K562 (cell line): ENCODE measurements at regions not wholly inside any gene's neighbourhood (a gene's known extent, or its start where the extent isn't known, plus 50 kb on each side); places are given as distances from the start of the nearest gene placed in this dataset.

ENCODE experiments used
- ATAC-seq: fragments of 200-7000 bp; cut with Tn5 transposase; 3 replicates; pipeline ENCODE4 v1.9.1; 2020; ENCODE audit warnings: moderate library complexity
- BruUV-seq: library from RNA; stranded (reverse); fragments of 400-500 nt; replicated peaks from 2 replicates; lab custom pipeline; 2021; lab: Mats Ljungman, UMichigan
- CTCF ChIA-PET: fragments of 300-600 bp; formaldehyde crosslinking; extraction: SDS; loops from one replicate; lab custom pipeline; 2021; ENCODE audit warnings: low intra/inter-chr PET ratio; lab: Yijun Ruan, JAX
- POLR2A ChIA-PET: fragments of 300-600, 350-650 bp; sonication (Branson Sonifier 250); formaldehyde crosslinking; extraction: SDS; loops from one replicate; lab custom pipeline; 2021; ENCODE audit warnings: antibody characterized with exemption, inconsistent platforms; lab: Yijun Ruan, JAX
- DNase-seq, 4 experiments: peaks; one replicate each; pipeline versions ENCODE4 v3.0.0 to v3.0.0-alpha.2; 2011 to 2018; ENCODE audit warnings: low spot score in 3 of 4, mixed read lengths in 3 of 4; ENCODE audit errors: extremely low read depth in 1 of 4
- FAIRE-seq: peaks from 2 replicates; lab custom pipeline; 2011; peaks lifted over from hg19 to GRCh38; lab: Jason Lieb, UNC
- H2AFZ ChIP-seq: 2 replicates; pipeline ENCODE4 v1.6.0; 2011; ENCODE audit warnings: low read depth, low read length, control low read depth, inconsistent platforms
- H3K27ac ChIP-seq: fragments of 200-600 bp; 3 replicates; pipeline ENCODE4 v1.8.0; 2011; ENCODE audit warnings: low read depth, mild to moderate bottlenecking, control low read depth, inconsistent platforms, low read length, moderate library complexity, mixed read lengths; ENCODE audit errors: extremely low read depth
- H3K27me3 ChIP-seq, 2 experiments: fragments of 300-600 bp in 1 of 2; 2 replicates in 1 of 2; 3 replicates in 1 of 2; pipeline versions ENCODE4 v1.6.0 to v1.8.0; 2011; ENCODE audit warnings: inconsistent platforms in 2 of 2, low read length in 2 of 2, mild to moderate bottlenecking in 1 of 2, mixed read lengths in 1 of 2, moderate library complexity in 1 of 2; ENCODE audit not compliant: control insufficient read depth in 2 of 2, insufficient read depth in 2 of 2
- H3K36me3 ChIP-seq: fragments of 300-600 bp; 3 replicates; pipeline ENCODE4 v1.8.0; 2011; ENCODE audit warnings: mild to moderate bottlenecking, low read length, inconsistent platforms; ENCODE audit not compliant: control insufficient read depth, insufficient read depth
- H3K4me1 ChIP-seq, 2 experiments: fragments of 200-600 bp in 1 of 2; replicated peaks in 1 of 2; 2 replicates in 1 of 2; 3 replicates in 1 of 2; pipeline versions ENCODE4 v1.5.1 to v1.8.0; 2011; ENCODE audit warnings: inconsistent platforms in 2 of 2, low read length in 2 of 2, mild to moderate bottlenecking in 1 of 2, mixed read lengths in 1 of 2, moderate library complexity in 1 of 2; ENCODE audit not compliant: control insufficient read depth in 2 of 2, insufficient read depth in 2 of 2
- H3K4me2 ChIP-seq: 2 replicates; pipeline ENCODE4 v1.6.1; 2011; ENCODE audit warnings: low read length, control low read depth, inconsistent platforms, mixed read lengths; ENCODE audit not compliant: insufficient read depth
- H3K4me3 ChIP-seq: fragments of 200-600 bp; sonication (generic), shearing (Covaris generic); 2 replicates; pipeline ENCODE4 v1.5.1; 2016; ENCODE audit warnings: control low read depth, inconsistent platforms
- H3K79me2 ChIP-seq: fragments of 200-600 bp; 3 replicates; pipeline ENCODE4 v1.8.0; 2011; ENCODE audit warnings: low read length, inconsistent platforms; ENCODE audit not compliant: control insufficient read depth, insufficient read depth
- H3K9ac ChIP-seq, 2 experiments: 2 replicates each; pipeline versions ENCODE4 v1.6.0 to v1.6.1; 2011; ENCODE audit warnings: low read depth in 2 of 2, low read length in 2 of 2, control low read depth in 1 of 2, inconsistent platforms in 1 of 2, mild to moderate bottlenecking in 1 of 2, mixed read lengths in 1 of 2; ENCODE audit not compliant: insufficient read depth in 1 of 2
- H3K9me1 ChIP-seq: one replicate; pipeline ENCODE4 v1.6.0; 2011; ENCODE audit warnings: inconsistent platforms, mild to moderate bottlenecking, low read length, moderate library complexity; ENCODE audit not compliant: control insufficient read depth, insufficient read depth
- H3K9me3 ChIP-seq: replicated peaks from 2 replicates; pipeline ENCODE4 v1.5.1; 2011; ENCODE audit warnings: low read depth, low read length, inconsistent platforms; ENCODE audit not compliant: control insufficient read depth, insufficient read depth
- H4K20me1 ChIP-seq: replicated peaks from 2 replicates; pipeline ENCODE4 v1.6.1; 2011; ENCODE audit warnings: low read length, inconsistent platforms, mixed read lengths; ENCODE audit not compliant: control insufficient read depth, insufficient read depth
- RAD21 ChIP-seq, 2 experiments: fragments of 250-450 bp in 1 of 2; fragments of 450-650 bp in 1 of 2; sonication (Bioruptor Pico) in 1 of 2; formaldehyde crosslinking in 1 of 2; IDR thresholded peaks in 1 of 2; conservative IDR thresholded peaks in 1 of 2; 2 replicates each; pipeline versions ENCODE4 v1.4.0 to v1.8.0; 2020 to 2022; ENCODE audit warnings: mild to moderate bottlenecking in 2 of 2, moderate library complexity in 1 of 2
- SMC3 ChIP-seq: conservative IDR thresholded peaks from 2 replicates; pipeline ENCODE4 v1.6.1; 2011; ENCODE audit warnings: low read depth, low read length, improper control_type of control experiment; ENCODE audit not compliant: insufficient read depth
- STAG1 ChIP-seq: sonication (generic); formaldehyde crosslinking; IDR thresholded peaks from 2 replicates; pipeline ENCODE4 v1.5.0; 2020; ENCODE audit warnings: missing genetic modification reagents, borderline replicate concordance
- ZEB2 ChIP-seq: fragments of 450-650 bp; IDR thresholded peaks from 2 replicates; pipeline ENCODE4 v1.6.1; 2016
- WGBS: fragments of 100-300 bp; shearing (Covaris generic); methylation state at CpG from one replicate; pipeline ENCODE4 v1.1.6; 2016; ENCODE audit warnings: low coverage, mixed read lengths; ENCODE audit not compliant: insufficient coverage; ENCODE audit errors: missing lambda C conversion rate; 5-methylcytosine and 5-hydroxymethylcytosine counted together
- in situ Hi-C: fragments of 300-500 bp; cut with MboI; formaldehyde crosslinking; loops from 4 replicates; pipeline ENCODE4 v1.15.0; 2018; ENCODE audit warnings: inconsistent platforms, mixed read lengths
- intact Hi-C: fragments of 100-400 bp; cut with micrococcal nuclease; formaldehyde crosslinking; loops from 2 replicates; pipeline ENCODE4 v1.14.2; 2022
- TF ChIP-seq, protein P1 (sequence below): fragments of 450-650 bp; conservative IDR thresholded peaks from 2 replicates; pipeline ENCODE4 v1.6.1; 2016; ENCODE audit warnings: missing genetic modification characterization, low read depth, mild to moderate bottlenecking, control low read depth, missing compliant biosample characterization
- TF ChIP-seq, protein P2 (sequence below), 2 experiments: fragments of 450-650 bp; formaldehyde crosslinking in 1 of 2; IDR thresholded peaks; 2 replicates each; pipeline versions ENCODE4 v1.4.0 to v1.6.1; 2014 to 2020; ENCODE audit warnings: mild to moderate bottlenecking in 2 of 2, borderline replicate concordance in 1 of 2, low read depth in 1 of 2
- TF ChIP-seq, protein P3 (sequence below), 3 experiments: IDR thresholded peaks in 2 of 3; conservative IDR thresholded peaks in 1 of 3; 2 replicates each; pipeline ENCODE4 v1.5.1; 2011 to 2012; ENCODE audit warnings: low read length in 3 of 3, mild to moderate bottlenecking in 3 of 3, control low read depth in 2 of 3, improper control_type of control experiment in 1 of 3, inconsistent platforms in 1 of 3, low read depth in 1 of 3, mixed read lengths in 1 of 3, moderate library complexity in 1 of 3; ENCODE audit not compliant: insufficient read depth in 2 of 3

DNA sequence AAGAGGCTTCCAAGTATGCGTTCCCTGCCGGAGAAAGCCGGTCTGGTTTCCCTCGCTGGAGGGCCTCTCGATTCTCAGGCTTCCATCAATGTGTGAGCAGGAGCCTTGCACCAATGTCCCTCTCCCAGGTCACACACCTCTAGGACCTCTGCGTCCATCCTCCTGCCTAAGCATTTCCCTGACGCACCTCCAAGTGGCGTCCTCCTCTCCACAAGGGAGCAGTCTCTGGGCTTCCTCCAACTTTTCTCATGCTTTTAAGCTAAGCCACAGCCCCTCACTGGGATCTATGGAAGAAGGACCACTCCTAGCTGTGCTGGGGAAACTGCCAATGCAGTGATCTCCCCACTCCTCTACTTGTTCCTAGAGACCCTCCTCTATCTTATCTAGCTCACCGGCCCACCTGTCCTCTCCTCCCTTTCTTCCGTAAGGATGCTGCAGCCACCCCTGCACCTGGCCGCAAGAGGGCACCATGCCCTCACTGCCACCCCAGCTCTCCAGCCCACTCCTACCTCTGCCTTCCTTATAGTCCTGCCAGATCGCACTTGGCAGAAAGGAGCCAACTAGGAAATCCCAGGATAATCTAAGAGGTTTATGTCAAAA is 258.7 kb downstream of the LRFN2 start:
- intact Hi-C loops = loop anchor here (5.0 kb wide), 1 partner anchor 699 kb away; no protein-coding TSS in a partner anchor
- CTCF ChIA-PET = no interaction called here
- no peak overlapping the region for H3K4me2 ChIP-seq
- no peaks in the 10 kb centered on the region for H4K20me1 ChIP-seq
- peaks cover 0 to 6% of the 10 kb centered on the region in 2 experiments; a peak in 1 of 5 replicates for H3K27me3 ChIP-seq
- H3K4me3 ChIP-seq = no peak overlapping the region
- POLR2A ChIA-PET = no interaction called here
- no peaks in the 10 kb centered on the region for H3K9me1 ChIP-seq
- no peak overlapping the region for H3K27ac ChIP-seq
- FAIRE-seq = no peak
- peak; percentile 81 for ATAC-seq
- no TSS peak for BruUV-seq
- H3K9ac ChIP-seq = no peak overlapping the region
- no peak overlapping the region for H2AFZ ChIP-seq
- no peaks in the 10 kb centered on the region for H3K36me3 ChIP-seq
- H3K4me1 ChIP-seq = no peaks in the 10 kb centered on the region
- WGBS = under 1% methylated on average over 10 of the region's 12 CpGs
- in situ Hi-C loops = no loop called here
- peak; percentile 15 to 62 (median 49) for DNase-seq
- no peaks in the 10 kb centered on the region for H3K79me2 ChIP-seq
- no peaks in the 10 kb centered on the region for H3K9me3 ChIP-seq
- TF ChIP-seq STAG1 (CRISPR knock-in tag) (peak; percentile 12; the same call in 1 of the 2 replicates), ZEB2 (peak; percentile 85), RAD21 (CRISPR knock-in tag; conservative IDR thresholded peaks at IDR 0.05 in 1 of 2, IDR thresholded peaks at IDR 0.05 in 1 of 2) (peak; percentile 30 to 60), SMC3 (peak; percentile 22; the same call in 1 of the 2 replicates)
- TF ChIP-seq, protein P1, sequence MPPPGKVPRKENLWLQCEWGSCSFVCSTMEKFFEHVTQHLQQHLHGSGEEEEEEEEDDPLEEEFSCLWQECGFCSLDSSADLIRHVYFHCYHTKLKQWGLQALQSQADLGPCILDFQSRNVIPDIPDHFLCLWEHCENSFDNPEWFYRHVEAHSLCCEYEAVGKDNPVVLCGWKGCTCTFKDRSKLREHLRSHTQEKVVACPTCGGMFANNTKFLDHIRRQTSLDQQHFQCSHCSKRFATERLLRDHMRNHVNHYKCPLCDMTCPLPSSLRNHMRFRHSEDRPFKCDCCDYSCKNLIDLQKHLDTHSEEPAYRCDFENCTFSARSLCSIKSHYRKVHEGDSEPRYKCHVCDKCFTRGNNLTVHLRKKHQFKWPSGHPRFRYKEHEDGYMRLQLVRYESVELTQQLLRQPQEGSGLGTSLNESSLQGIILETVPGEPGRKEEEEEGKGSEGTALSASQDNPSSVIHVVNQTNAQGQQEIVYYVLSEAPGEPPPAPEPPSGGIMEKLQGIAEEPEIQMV (tag) = no peak
- TF ChIP-seq, protein P2, sequence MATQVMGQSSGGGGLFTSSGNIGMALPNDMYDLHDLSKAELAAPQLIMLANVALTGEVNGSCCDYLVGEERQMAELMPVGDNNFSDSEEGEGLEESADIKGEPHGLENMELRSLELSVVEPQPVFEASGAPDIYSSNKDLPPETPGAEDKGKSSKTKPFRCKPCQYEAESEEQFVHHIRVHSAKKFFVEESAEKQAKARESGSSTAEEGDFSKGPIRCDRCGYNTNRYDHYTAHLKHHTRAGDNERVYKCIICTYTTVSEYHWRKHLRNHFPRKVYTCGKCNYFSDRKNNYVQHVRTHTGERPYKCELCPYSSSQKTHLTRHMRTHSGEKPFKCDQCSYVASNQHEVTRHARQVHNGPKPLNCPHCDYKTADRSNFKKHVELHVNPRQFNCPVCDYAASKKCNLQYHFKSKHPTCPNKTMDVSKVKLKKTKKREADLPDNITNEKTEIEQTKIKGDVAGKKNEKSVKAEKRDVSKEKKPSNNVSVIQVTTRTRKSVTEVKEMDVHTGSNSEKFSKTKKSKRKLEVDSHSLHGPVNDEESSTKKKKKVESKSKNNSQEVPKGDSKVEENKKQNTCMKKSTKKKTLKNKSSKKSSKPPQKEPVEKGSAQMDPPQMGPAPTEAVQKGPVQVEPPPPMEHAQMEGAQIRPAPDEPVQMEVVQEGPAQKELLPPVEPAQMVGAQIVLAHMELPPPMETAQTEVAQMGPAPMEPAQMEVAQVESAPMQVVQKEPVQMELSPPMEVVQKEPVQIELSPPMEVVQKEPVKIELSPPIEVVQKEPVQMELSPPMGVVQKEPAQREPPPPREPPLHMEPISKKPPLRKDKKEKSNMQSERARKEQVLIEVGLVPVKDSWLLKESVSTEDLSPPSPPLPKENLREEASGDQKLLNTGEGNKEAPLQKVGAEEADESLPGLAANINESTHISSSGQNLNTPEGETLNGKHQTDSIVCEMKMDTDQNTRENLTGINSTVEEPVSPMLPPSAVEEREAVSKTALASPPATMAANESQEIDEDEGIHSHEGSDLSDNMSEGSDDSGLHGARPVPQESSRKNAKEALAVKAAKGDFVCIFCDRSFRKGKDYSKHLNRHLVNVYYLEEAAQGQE (IDR thresholded peaks at IDR 0.05; ENCODE audit: borderline replicate concordance) = peak; percentile 19; the same call in 1 of the 2 replicates
- TF ChIP-seq, protein P2 (CRISPR knock-in tag; IDR thresholded peaks at IDR 0.05; ENCODE audit: low read depth) = no peak
- TF ChIP-seq, protein P3, sequence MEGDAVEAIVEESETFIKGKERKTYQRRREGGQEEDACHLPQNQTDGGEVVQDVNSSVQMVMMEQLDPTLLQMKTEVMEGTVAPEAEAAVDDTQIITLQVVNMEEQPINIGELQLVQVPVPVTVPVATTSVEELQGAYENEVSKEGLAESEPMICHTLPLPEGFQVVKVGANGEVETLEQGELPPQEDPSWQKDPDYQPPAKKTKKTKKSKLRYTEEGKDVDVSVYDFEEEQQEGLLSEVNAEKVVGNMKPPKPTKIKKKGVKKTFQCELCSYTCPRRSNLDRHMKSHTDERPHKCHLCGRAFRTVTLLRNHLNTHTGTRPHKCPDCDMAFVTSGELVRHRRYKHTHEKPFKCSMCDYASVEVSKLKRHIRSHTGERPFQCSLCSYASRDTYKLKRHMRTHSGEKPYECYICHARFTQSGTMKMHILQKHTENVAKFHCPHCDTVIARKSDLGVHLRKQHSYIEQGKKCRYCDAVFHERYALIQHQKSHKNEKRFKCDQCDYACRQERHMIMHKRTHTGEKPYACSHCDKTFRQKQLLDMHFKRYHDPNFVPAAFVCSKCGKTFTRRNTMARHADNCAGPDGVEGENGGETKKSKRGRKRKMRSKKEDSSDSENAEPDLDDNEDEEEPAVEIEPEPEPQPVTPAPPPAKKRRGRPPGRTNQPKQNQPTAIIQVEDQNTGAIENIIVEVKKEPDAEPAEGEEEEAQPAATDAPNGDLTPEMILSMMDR (IDR thresholded peaks at IDR 0.05 in 2 of 3, conservative IDR thresholded peaks at IDR 0.05 in 1 of 3; ENCODE audit: insufficient read depth in 2 of 3, low read depth in 1 of 3, low read length in 3 of 3) = peak; percentile 51 to 72 (median 55)
